GM18519 (cell line): ENCODE measurements at regions not wholly inside any gene's neighbourhood (a gene's known extent, or its start where the extent isn't known, plus 50 kb on each side); places are given as distances from the start of the nearest gene placed in this dataset.

Experiments
- ATAC-seq: cut with Tn5 transposase; IDR thresholded peaks from one replicate; pipeline ENCODE4 v1.9.1; 2021; ENCODE audit warnings: mild to moderate bottlenecking, moderate library complexity; ENCODE audit not compliant: unreplicated experiment, low FRiP score

DNA sequence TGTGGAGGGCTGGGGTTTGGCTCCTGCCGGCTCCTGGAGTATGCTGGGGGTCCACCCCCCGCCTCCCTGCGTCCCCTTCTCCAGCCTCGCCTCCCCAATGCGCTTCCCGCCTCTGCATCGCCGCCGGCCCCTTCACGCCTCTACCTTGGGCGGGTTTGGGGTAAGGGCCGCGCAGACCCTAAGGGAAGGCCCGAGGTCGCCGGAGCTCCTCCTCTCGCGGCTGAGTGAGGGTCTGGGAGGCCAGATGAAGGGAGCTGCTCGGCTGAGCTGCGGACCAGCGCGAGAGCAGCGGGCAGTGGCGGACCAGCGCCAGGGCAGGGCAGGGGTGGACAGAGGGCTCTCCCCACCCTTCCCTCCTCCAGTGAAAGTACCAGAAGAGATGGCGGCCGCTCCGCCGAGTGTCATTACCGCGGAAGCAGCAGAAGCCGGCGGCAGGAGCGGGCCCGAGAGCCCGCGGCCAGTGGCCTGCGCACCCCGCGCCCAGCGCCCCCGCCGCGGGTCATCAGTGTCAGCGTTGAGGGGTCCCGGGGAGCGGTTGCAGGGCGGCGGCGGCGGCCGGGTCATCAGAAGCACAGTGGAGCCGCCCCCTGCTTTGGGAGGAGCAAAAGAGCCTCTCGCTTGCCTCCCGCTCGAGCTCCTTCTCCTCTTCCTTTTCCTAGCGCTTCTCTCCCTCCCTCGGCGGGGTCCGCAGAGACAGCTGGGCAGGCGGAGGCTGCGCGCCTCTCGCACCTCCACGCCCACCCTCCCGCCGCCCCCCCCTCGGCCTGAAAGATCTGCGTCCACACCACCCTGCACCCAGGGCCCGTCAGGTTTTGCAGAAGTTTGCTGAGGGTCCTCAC is 255.6 kb upstream of the CADM1 start:
- no peak for ATAC-seq

GRCh38 chr11:115758011-115758410 is 253.8 kb upstream of the CADM1 start:
- ATAC-seq, result no peak

- ATAC-seq, result no peak
These were observed 247.2 kb upstream of the CADM1 start for GRCh38 chr11:115751243-115752015.

DNA sequence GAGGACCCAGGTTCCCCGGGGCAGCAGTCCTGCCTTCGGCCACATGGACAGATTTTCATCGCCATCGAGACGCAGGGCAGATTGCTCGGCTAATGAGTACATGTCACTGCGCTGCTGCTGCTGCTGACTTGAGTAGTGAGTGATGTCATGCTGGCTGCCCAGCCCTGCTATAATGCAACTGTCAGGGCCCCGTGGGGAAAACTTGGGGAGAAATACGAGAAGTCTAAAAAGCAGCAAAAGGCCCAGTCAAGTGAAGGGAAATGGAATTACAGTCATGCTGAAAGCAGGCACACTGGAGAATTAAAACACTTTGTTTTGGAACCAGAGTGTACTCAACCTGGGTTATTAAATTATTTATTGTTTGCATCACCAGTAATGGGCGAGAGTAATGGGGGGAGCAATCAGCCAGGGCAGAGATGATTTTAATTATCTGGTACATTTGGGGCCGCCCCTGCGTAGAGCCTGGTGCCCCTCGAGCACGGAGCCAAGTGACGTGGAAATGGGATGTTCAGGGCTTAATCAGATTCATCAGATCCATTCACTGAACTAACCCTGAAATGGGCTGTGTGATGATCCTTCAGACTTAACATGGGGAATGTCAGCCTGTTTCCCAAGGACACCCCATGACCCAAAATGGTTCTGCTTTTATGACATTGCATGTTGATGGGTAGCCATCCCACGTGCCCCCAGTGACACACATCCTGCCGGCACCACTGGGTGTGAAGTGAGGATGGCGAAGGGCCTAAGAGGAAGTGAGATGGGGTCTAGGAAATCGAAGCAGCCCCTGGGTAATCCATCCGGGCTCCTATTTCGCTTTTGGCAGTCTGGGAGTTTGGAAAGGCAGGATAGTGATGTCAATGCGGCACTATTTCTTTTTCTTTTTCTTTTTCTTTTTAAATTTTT is 241.6 kb upstream of the CADM1 start:
- ATAC-seq, result no peak

- no peak for ATAC-seq
These were observed 240.9 kb upstream of the CADM1 start for GRCh38 chr11:115745066-115745465.

DNA sequence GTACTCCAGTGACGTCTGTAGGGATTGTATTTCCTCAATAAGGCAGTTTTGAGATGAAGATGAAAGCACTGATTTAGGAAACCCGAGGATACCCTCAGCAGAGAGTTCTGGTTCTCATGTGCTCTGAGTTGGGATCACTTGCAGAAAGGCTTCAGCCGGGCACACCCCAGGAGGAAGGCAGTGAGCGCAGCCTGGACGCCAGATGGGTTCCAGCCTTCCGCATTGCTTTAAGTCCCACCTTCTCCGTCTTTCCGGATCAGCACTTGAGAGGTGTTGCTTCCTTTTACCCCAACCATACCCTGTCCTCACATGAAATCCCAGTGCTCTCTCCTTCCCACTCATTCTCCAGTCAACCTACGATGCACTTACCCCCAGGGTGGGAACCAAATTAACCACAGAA is 239.5 kb upstream of the CADM1 start:
- ATAC-seq, result no peak

DNA sequence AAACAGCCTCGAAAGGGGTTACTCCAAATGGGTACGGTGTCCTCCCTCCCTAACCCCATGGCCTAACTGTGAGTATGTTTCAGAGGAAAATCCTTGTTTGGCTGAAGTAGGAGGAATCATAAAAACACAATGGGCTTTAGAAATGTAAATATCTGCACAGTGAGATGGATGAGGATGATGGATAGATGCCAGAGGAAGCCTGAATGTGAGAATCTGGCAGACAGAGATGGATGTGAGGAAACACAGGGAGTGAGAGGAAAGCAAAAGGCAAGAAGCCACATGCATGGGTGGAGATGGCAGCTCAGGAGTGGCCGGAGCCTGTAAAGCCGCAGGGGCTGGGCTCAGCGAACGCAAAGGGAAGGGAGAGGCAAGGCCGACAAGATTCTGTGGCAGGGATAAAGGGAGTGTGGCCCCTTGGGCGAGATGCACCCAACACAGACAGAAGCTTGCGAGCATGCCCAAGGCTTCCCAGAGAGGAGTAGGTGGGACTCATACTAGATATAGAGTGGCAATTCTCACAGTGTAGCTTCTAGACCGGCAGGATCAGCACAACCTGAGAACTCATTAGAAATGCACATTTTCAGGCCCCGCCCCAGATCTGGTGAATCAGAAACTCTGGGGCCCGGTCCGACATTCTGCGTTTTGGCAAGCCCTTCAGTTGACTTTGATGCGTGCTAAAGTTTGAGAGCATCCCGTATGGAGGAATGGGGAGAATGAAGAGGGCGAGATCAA is 237.3 kb upstream of the CADM1 start:
- no peak for ATAC-seq

GRCh38 chr11:115740324-115740723 is 236.1 kb upstream of the CADM1 start:
- ATAC-seq, result no peak

GRCh38 chr11:115739878-115740277 is 235.7 kb upstream of the CADM1 start:
- no peak for ATAC-seq

- no peak for ATAC-seq
These were observed 234.9 kb upstream of the CADM1 start for GRCh38 chr11:115739146-115739545.

DNA sequence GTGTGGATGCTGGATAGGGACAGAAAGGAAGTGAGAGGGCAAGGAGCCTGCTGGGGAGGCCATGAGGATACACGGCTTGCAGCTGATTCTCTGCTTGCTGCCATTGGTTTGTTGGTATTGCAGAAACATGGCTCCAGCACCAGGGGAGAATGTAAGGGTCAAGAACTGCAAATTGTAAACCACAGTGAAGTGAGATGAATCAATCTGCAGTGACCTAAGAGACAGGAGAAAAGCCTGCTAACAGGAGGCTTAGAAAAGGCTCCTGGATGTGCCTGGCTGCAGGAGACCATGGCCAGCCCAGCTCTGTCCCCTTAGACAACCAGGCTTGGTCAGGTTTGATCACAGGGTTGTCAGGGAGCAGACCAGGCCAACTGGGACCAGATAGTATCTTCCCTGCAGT is 233.7 kb upstream of the CADM1 start:
- no peak for ATAC-seq

DNA sequence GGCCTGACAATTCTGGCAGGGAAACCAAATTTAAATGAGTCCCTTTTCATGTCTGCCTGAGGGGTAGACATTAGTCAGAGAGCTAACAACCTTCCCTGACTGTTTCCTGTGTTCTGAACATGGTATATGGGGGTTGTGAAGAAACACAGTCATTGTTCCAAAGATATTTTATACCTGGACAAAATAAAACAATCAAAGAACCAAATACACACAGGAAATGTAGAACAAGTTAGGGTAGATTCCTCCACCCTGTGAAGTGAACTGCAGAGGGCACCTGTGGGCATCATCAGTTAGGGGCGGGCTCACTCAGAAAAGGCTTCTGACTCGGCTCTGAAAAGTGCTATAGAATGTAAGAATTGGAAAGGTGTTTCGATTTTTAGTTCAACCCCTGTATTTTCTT is 231.9 kb upstream of the CADM1 start:
- no peak for ATAC-seq

GRCh38 chr11:115724666-115725065 is 220.5 kb upstream of the CADM1 start:
- no peak for ATAC-seq

GRCh38 chr11:115722711-115723110 is 218.5 kb upstream of the CADM1 start:
- ATAC-seq, result no peak

DNA sequence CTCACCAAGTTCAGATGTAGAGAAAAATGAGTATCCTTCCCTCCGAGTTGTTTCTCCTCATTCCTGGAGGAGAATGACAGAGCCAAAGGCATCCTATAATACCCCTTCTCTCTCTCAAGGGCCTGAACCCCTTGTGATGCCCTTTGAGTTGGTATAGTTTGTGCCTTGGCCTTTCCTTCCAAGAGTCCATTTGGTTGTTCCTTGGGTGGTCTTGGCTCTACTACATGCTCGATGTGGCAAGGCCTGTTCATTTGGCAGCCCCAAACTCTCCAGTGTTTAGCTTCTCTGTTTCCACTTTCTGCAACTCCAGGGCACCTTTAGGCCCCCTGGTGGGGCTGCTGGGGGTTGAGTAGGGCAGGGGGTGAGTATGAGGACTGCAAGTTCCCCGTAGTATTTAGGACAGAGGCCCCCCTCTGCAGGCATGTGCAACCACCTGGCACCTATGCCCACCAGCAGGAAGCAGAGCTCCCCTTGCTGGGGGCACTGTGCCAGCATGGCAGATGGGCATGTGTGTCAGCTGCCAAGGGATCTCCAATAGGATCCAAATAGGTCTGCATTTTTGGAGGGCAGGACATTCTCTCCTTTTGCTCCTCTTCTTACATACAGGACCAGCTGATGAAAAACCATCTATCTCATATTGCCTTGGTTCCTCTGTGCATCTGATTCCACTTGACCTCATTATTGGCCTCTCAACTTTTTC is 217.2 kb upstream of the CADM1 start:
- no peak for ATAC-seq

- no peak for ATAC-seq
These were observed 216.5 kb upstream of the CADM1 start for GRCh38 chr11:115720602-115721245.

GRCh38 chr11:115718945-115719344 is 214.7 kb upstream of the CADM1 start:
- no peak for ATAC-seq

DNA sequence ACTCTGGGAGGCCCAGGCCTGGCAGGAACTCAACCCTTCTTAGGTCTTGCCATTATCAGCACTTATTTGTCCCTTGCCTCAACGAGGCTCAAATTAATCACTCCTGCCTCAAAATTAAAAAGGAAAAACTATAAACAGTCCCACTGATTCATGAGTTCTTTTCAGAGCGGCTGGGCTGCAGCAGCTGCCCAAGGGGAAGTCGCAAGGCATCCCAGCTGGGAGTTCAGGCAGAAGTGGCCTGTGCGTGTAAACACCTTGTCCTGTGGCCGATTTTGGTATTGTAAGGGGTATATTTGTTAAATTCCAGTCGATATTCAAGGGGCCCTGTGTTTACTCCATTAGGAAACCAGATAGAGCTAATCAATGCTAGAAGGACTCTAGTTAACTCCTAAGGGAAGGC is 213.9 kb upstream of the CADM1 start:
- no peak for ATAC-seq
